ENCODE measurements at regions not wholly inside any gene's neighbourhood (a gene's known extent, or its start where the extent isn't known, plus 50 kb on each side); places are given as distances from the start of the nearest gene placed in this dataset.

DNA sequence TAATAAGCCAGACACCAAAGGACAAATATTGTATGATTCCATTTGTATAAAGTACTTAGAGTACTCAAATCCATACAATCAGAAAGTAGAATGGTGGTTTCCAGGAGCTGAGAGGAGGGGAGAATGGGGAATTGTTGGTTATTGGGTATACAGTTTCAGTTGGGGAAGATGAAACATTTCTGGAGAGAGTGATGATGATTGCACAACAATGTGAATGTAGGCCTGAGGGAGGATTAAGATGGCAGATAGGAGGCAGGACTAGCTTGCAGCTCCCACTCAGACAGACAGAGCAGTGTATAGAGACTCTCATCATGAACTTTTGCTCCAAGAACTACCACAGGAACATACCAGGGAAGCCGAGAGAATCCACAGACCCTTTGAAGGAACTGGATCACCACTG is 75.7 kb upstream of the PAK3 start:
- Mint-ChIP-seq H3K27me3 (ENCODE audit: low read depth) (peaks cover 6% of the 10 kb centered on the region), H3K36me3 (no peaks in the 10 kb centered on the region), H3K9me3 (peaks cover 15% of the 10 kb centered on the region), H3K4me3 (no peak overlapping the region), H3K27ac (no peak overlapping the region), H3K4me1 (no peaks in the 10 kb centered on the region)
- DNase-seq (ENCODE audit: low spot score in 2 of 2, unreplicated experiment in 2 of 2) = no peak
- TF ChIP-seq, protein P1, sequence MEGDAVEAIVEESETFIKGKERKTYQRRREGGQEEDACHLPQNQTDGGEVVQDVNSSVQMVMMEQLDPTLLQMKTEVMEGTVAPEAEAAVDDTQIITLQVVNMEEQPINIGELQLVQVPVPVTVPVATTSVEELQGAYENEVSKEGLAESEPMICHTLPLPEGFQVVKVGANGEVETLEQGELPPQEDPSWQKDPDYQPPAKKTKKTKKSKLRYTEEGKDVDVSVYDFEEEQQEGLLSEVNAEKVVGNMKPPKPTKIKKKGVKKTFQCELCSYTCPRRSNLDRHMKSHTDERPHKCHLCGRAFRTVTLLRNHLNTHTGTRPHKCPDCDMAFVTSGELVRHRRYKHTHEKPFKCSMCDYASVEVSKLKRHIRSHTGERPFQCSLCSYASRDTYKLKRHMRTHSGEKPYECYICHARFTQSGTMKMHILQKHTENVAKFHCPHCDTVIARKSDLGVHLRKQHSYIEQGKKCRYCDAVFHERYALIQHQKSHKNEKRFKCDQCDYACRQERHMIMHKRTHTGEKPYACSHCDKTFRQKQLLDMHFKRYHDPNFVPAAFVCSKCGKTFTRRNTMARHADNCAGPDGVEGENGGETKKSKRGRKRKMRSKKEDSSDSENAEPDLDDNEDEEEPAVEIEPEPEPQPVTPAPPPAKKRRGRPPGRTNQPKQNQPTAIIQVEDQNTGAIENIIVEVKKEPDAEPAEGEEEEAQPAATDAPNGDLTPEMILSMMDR (IDR thresholded peaks at IDR 0.05; ENCODE audit: unreplicated experiment) = no peak

- H3K4me1 Mint-ChIP-seq = no peaks in the 10 kb centered on the region
- peaks cover 24% of the 10 kb centered on the region for H3K27me3 Mint-ChIP-seq (ENCODE audit: low read depth)
- no peak overlapping the region for H3K4me3 Mint-ChIP-seq
- no peak for DNase-seq (ENCODE audit: low spot score in 2 of 2, unreplicated experiment in 2 of 2)
- no peak overlapping the region for H3K27ac Mint-ChIP-seq
- H3K36me3 Mint-ChIP-seq = no peaks in the 10 kb centered on the region
- TF ChIP-seq, protein P1 (IDR thresholded peaks at IDR 0.05; ENCODE audit: unreplicated experiment) = no peak
- no peaks in the 10 kb centered on the region for H3K9me3 Mint-ChIP-seq
Measured at GRCh38 chrX:111013778-111014455, 82.1 kb upstream of the PAK3 start.

- Mint-ChIP-seq H3K36me3 (no peaks in the 10 kb centered on the region), H3K27ac (no peak overlapping the region), H3K27me3 (ENCODE audit: low read depth) (peaks cover 42% of the 10 kb centered on the region), H3K4me3 (no peak overlapping the region), H3K9me3 (no peaks in the 10 kb centered on the region), H3K4me1 (no peaks in the 10 kb centered on the region)
- no peak for DNase-seq (ENCODE audit: low spot score in 2 of 2, unreplicated experiment in 2 of 2)
- TF ChIP-seq, protein P1 (IDR thresholded peaks at IDR 0.05; ENCODE audit: unreplicated experiment) = no peak
Measured at GRCh38 chrX:111010111-111010510, 85.9 kb upstream of the PAK3 start.

- no peaks in the 10 kb centered on the region for H3K9me3 Mint-ChIP-seq
- H3K4me3 Mint-ChIP-seq = no peak overlapping the region
- H3K27me3 Mint-ChIP-seq (ENCODE audit: low read depth) = peaks cover 48% of the 10 kb centered on the region
- TF ChIP-seq, protein P1 (IDR thresholded peaks at IDR 0.05; ENCODE audit: unreplicated experiment) = no peak
- H3K4me1 Mint-ChIP-seq = no peaks in the 10 kb centered on the region
- H3K27ac Mint-ChIP-seq = no peak overlapping the region
- H3K36me3 Mint-ChIP-seq = no peaks in the 10 kb centered on the region
- DNase-seq (ENCODE audit: low spot score in 2 of 2, unreplicated experiment in 2 of 2) = no peak
Measured at GRCh38 chrX:111009256-111009655, 86.7 kb upstream of the PAK3 start.

DNA sequence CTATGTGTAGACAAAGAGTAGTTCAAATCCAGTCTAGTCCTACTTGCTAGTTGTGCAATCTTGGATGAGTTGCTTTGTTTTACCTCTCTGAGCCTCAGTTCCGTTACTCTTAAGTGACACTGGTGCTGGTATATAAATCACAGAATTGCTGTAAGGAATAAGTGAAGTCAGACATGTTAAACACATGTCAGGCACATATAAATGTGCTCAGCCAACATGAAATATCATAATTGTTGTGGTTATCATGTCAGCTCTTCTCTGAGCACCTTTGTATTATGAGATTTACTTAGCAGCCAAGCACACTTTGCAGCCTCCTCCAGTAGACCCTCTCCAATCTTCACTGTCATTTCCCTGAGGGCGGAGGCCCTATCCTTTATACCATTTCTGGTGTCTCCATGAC is 87.9 kb upstream of the PAK3 start:
- Mint-ChIP-seq H3K9me3 (no peaks in the 10 kb centered on the region), H3K27me3 (ENCODE audit: low read depth) (peaks cover 56% of the 10 kb centered on the region), H3K4me3 (no peak overlapping the region), H3K4me1 (no peaks in the 10 kb centered on the region), H3K27ac (no peak overlapping the region), H3K36me3 (no peaks in the 10 kb centered on the region)
- no peak for DNase-seq (ENCODE audit: low spot score in 2 of 2, unreplicated experiment in 2 of 2)
- TF ChIP-seq, protein P1 (IDR thresholded peaks at IDR 0.05; ENCODE audit: unreplicated experiment) = no peak

DNA sequence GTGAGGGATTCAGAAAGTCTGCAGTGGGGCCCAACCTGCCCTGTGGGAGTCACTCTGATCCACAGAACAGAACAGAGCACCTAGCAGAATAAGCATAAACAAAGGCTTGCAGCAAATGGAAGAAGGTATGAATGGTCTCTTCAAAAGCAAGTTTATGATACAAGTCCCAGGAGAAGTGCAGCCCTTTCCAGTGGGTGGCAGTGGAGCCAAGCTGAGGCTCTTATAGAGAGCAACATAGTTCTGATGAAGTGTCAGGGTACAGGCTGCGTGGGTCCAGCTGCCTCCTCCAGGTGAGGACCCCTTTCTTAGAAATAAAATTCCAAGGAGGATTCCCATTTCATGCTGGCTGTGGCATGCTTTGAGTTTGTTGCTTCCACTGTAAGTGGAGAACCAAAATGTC is 88.8 kb upstream of the PAK3 start:
- Mint-ChIP-seq H3K4me1 (no peaks in the 10 kb centered on the region), H3K27me3 (ENCODE audit: low read depth) (peaks cover 56% of the 10 kb centered on the region), H3K4me3 (no peak overlapping the region), H3K36me3 (no peaks in the 10 kb centered on the region), H3K27ac (no peak overlapping the region), H3K9me3 (no peaks in the 10 kb centered on the region)
- DNase-seq (ENCODE audit: low spot score in 2 of 2, unreplicated experiment in 2 of 2) = no peak
- TF ChIP-seq, protein P1 (IDR thresholded peaks at IDR 0.05; ENCODE audit: unreplicated experiment) = no peak

All from mesothelial cell of epicardium (in vitro differentiated cells).